ENCODE measurements at regions not wholly inside any gene's neighbourhood (a gene's known extent, or its start where the extent isn't known, plus 50 kb on each side); places are given as distances from the start of the nearest gene placed in this dataset.

DNA sequence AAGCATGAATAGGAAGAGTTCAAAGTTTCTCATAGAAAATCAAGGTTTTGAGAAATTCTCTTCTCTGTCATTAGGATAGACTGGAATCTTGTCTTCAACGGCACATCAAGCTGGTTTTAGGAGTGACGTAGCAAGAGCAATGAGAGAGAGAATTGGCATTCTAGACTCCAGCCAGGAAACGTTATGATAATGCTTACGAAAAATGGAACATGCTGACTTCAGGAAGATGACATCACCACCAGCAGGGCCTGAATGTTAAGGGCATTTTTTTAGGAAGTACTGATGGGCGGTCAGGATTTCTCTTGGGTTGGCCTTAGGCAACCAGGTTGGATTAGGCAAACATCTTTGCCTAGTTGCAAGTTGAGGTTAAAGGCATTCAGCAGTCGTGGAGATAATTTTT lies 213.2 kb upstream of the CTBP2 start:
- Mint-ChIP-seq H3K27ac (no peak overlapping the region), H3K27me3 (ENCODE audit: insufficient read depth, low read depth) (peaks cover 6% of the 10 kb centered on the region), H3K4me1 (peaks cover 3% of the 10 kb centered on the region), H3K36me3 (no peaks in the 10 kb centered on the region), H3K9me3 (no peaks in the 10 kb centered on the region), H3K4me3 (no peak overlapping the region)
- H3K4me1 ChIP-seq, result peaks cover 7% of the 10 kb centered on the region
- no peaks in the 10 kb centered on the region for H3K36me3 ChIP-seq
- H3K79me2 ChIP-seq (ENCODE audit: low read depth), result no peaks in the 10 kb centered on the region
- H2AFZ ChIP-seq (replicated peaks), result no peak overlapping the region
- no peak overlapping the region for H3K27ac ChIP-seq
- H3K4me3 ChIP-seq, result no peak overlapping the region
- no peak for DNase-seq (ENCODE audit: low spot score)
- TF ChIP-seq EZH2phosphoT487 (IDR thresholded peaks at IDR 0.05) (no peak), EZH2 (IDR thresholded peaks at IDR 0.05) (no peak)
- TF ChIP-seq, protein P1, sequence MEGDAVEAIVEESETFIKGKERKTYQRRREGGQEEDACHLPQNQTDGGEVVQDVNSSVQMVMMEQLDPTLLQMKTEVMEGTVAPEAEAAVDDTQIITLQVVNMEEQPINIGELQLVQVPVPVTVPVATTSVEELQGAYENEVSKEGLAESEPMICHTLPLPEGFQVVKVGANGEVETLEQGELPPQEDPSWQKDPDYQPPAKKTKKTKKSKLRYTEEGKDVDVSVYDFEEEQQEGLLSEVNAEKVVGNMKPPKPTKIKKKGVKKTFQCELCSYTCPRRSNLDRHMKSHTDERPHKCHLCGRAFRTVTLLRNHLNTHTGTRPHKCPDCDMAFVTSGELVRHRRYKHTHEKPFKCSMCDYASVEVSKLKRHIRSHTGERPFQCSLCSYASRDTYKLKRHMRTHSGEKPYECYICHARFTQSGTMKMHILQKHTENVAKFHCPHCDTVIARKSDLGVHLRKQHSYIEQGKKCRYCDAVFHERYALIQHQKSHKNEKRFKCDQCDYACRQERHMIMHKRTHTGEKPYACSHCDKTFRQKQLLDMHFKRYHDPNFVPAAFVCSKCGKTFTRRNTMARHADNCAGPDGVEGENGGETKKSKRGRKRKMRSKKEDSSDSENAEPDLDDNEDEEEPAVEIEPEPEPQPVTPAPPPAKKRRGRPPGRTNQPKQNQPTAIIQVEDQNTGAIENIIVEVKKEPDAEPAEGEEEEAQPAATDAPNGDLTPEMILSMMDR (IDR thresholded peaks at IDR 0.05), result no peak
- no peaks in the 10 kb centered on the region for H4K20me1 ChIP-seq (ENCODE audit: low read depth)
- no peak overlapping the region for H3K4me2 ChIP-seq
- no peak overlapping the region for H3K9ac ChIP-seq
- no peaks in the 10 kb centered on the region for H3K9me3 ChIP-seq (ENCODE audit: low read depth)
- peaks cover 14% of the 10 kb centered on the region for H3K27me3 ChIP-seq
- H3F3A ChIP-seq (ENCODE audit: low read depth), result no peaks in the 10 kb centered on the region

DNA sequence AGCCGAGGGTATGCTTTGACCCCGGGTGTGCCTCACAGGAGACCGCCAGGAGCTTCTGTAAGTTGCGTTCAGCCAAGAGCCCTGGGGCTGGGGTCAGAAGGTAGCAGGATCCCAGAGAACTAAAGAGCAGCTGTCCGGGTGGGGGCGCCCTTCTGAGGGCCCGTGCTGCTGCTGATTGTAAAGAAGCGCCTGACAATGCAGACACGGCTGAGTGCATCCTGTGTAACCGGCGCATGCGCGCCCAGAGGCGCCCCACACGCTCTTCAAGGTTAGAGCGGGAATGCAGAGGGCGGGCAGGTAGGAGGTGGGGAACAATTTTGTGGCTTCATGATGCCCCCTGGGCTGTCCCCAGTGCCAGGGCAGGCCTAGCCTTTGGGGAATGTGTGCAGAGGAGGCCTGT lies 210.2 kb upstream of the CTBP2 start:
- Histone ChIP-seq H4K20me1 (ENCODE audit: low read depth) (no peaks in the 10 kb centered on the region), H3K27ac (no peak overlapping the region), H2AFZ (replicated peaks) (peak overlapping the region; percentile 96), H3K9me3 (ENCODE audit: low read depth) (no peaks in the 10 kb centered on the region), H3F3A (ENCODE audit: low read depth) (no peaks in the 10 kb centered on the region), H3K27me3 (peaks cover 14% of the 10 kb centered on the region), H3K36me3 (no peaks in the 10 kb centered on the region), H3K4me1 (peaks cover 7% of the 10 kb centered on the region), H3K9ac (no peak overlapping the region), H3K4me2 (peak overlapping the region; percentile 72), H3K79me2 (ENCODE audit: low read depth) (no peaks in the 10 kb centered on the region), H3K4me3 (peak overlapping the region; percentile 25)
- Mint-ChIP-seq H3K9me3 (no peaks in the 10 kb centered on the region), H3K4me1 (peaks cover 3% of the 10 kb centered on the region), H3K27me3 (ENCODE audit: insufficient read depth, low read depth) (peaks cover 4% of the 10 kb centered on the region), H3K27ac (no peak overlapping the region), H3K36me3 (no peaks in the 10 kb centered on the region), H3K4me3 (no peak overlapping the region)
- DNase-seq (ENCODE audit: low spot score), result peak; percentile 95
- TF ChIP-seq EZH2phosphoT487 (IDR thresholded peaks at IDR 0.05) (no peak), EZH2 (IDR thresholded peaks at IDR 0.05) (no peak)
- TF ChIP-seq, protein P1 (IDR thresholded peaks at IDR 0.05), result peak; percentile 84

DNA sequence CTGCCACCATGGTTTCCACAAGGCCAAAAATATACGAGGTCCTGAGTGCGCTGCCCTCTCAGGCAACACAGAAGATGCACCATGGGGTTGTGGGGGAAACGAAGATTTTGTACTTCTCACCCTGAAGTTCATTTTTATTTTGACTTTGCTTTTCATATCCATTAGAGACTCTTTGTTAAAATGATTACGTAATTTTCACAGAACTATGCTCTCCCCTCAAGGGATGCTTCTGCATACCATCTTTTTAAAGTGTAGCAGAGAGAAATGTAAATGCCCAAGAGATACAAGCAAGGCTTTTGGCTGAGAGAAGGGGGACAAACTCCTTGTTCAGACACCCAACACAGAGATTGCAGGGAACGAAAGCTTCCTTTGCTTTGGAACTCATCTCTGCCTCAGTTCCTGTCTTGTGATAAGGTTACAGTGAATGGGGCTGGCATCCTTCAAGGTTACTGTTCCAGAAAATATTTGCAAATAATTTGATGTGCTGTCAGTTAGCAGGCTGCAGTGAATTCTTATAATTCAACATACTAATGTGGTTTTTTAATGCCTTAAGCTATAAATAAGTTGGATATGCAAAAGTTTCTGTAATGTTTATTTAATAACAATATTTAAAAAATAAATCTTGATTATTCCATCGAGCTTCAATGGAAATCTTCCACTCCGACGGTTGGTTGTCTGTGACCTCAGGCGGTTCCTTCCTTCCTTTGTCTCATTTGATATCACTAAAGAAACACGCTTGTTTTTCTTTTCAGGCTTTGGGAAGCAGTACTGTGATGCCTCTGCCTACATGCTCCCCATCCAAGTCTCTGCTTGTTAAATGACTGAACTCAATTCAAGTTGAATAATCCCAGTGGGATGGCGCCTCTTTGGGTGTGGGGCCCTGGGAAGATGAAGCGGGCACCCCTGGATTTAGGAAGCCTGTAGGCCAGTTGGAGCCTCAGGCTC lies 209.3 kb upstream of the CTBP2 start:
- H3K36me3 ChIP-seq, result no peaks in the 10 kb centered on the region
- H2AFZ ChIP-seq (replicated peaks), result peak overlapping the region; percentile 96
- H3K27ac Mint-ChIP-seq, result no peak overlapping the region
- H3K9me3 Mint-ChIP-seq, result peaks cover 5% of the 10 kb centered on the region
- H3K27ac ChIP-seq, result no peak overlapping the region
- no peak overlapping the region for H3K4me2 ChIP-seq
- no peak overlapping the region for H3K4me3 ChIP-seq
- H4K20me1 ChIP-seq (ENCODE audit: low read depth), result no peaks in the 10 kb centered on the region
- H3K27me3 Mint-ChIP-seq (ENCODE audit: insufficient read depth, low read depth), result peaks cover 4% of the 10 kb centered on the region
- peaks cover 14% of the 10 kb centered on the region for H3K27me3 ChIP-seq
- H3K4me1 ChIP-seq, result peaks cover 7% of the 10 kb centered on the region
- no peak for DNase-seq (ENCODE audit: low spot score)
- H3K9ac ChIP-seq, result no peak overlapping the region
- peaks cover 3% of the 10 kb centered on the region for H3K4me1 Mint-ChIP-seq
- H3K4me3 Mint-ChIP-seq, result no peak overlapping the region
- TF ChIP-seq EZH2phosphoT487 (IDR thresholded peaks at IDR 0.05) (no peak), EZH2 (IDR thresholded peaks at IDR 0.05) (no peak)
- TF ChIP-seq, protein P1 (IDR thresholded peaks at IDR 0.05), result no peak
- no peaks in the 10 kb centered on the region for H3K36me3 Mint-ChIP-seq
- H3F3A ChIP-seq (ENCODE audit: low read depth), result no peaks in the 10 kb centered on the region
- H3K9me3 ChIP-seq (ENCODE audit: low read depth), result no peaks in the 10 kb centered on the region
- no peaks in the 10 kb centered on the region for H3K79me2 ChIP-seq (ENCODE audit: low read depth)

Measured in neural progenitor cell (in vitro differentiated cells).